Stimulated activated CD8-positive, alpha-beta memory T cell treated with anti-CD3 and anti-CD28 coated beads, Interleukin-12 subunit alpha, Interleukin-12 subunit beta, amount 100 ng/mL, for 1 hour (primary cell): ENCODE measurements at regions not wholly inside any gene's neighbourhood (a gene's known extent, or its start where the extent isn't known, plus 50 kb on each side); places are given as distances from the start of the nearest gene placed in this dataset.

Experiments used
- DNase-seq: peaks from one replicate; pipeline ENCODE4 v3.0.0-alpha.2; 2020; ENCODE audit warnings: low read depth

- no peak for DNase-seq
These were observed 199.4 kb downstream of the KLF12 start for GRCh38 chr13:73934771-73935170.

- DNase-seq, result no peak
These were observed 200.0 kb downstream of the KLF12 start for GRCh38 chr13:73934215-73934641.

GRCh38 chr13:73933795-73934194, 200.4 kb downstream of the KLF12 start:
- DNase-seq, result no peak

- no peak for DNase-seq
These were observed 202.1 kb downstream of the KLF12 start for GRCh38 chr13:73932091-73932490.

- DNase-seq, result no peak
These were observed 204.8 kb downstream of the KLF12 start for GRCh38 chr13:73929287-73929932.

- no peak for DNase-seq
These were observed 209.6 kb downstream of the KLF12 start for GRCh38 chr13:73924607-73925006.

GRCh38 chr13:73922493-73923393, 211.5 kb downstream of the KLF12 start:
- no peak for DNase-seq

GRCh38 chr13:73918691-73919090, 215.5 kb downstream of the KLF12 start:
- no peak for DNase-seq

GRCh38 chr13:73913751-73914518, 220.3 kb downstream of the KLF12 start:
- no peak for DNase-seq

- DNase-seq, result no peak
These were observed 221.0 kb downstream of the KLF12 start for GRCh38 chr13:73913079-73913740.

GRCh38 chr13:73911361-73911760, 222.8 kb downstream of the KLF12 start:
- no peak for DNase-seq

- no peak for DNase-seq
These were observed 223.5 kb downstream of the KLF12 start for GRCh38 chr13:73910733-73911132.

- DNase-seq, result no peak
These were observed 225.4 kb downstream of the KLF12 start for GRCh38 chr13:73908809-73909208.

- no peak for DNase-seq
These were observed 229.6 kb downstream of the KLF12 start for GRCh38 chr13:73904625-73905024.

GRCh38 chr13:73903561-73903960, 230.6 kb downstream of the KLF12 start:
- DNase-seq, result no peak

- no peak for DNase-seq
These were observed 231.4 kb downstream of the KLF12 start for GRCh38 chr13:73902847-73903246.

GRCh38 chr13:73902296-73902695, 231.9 kb downstream of the KLF12 start:
- no peak for DNase-seq

- DNase-seq, result no peak
These were observed 232.7 kb downstream of the KLF12 start for GRCh38 chr13:73901324-73902068.

- no peak for DNase-seq
These were observed 233.6 kb downstream of the KLF12 start for GRCh38 chr13:73900591-73900990.

GRCh38 chr13:73898899-73899298, 235.3 kb downstream of the KLF12 start:
- no peak for DNase-seq

GRCh38 chr13:73898276-73898675, 235.9 kb downstream of the KLF12 start:
- no peak for DNase-seq
